HEK293 (cell line): ENCODE measurements at regions not wholly inside any gene's neighbourhood (a gene's known extent, or its start where the extent isn't known, plus 50 kb on each side); places are given as distances from the start of the nearest gene placed in this dataset.

Experiments
- ATF2 ChIP-seq: fragments of 450-650 bp; formaldehyde crosslinking; IDR thresholded peaks from 2 replicates; pipeline ENCODE4 v1.5.1; 2016; ENCODE audit warnings: missing biosample characterization, missing genetic modification characterization, low read depth
- CTCF ChIP-seq: fragments of 450-650 bp; formaldehyde crosslinking; IDR thresholded peaks from 2 replicates; pipeline ENCODE4 v1.5.1; 2016; ENCODE audit warnings: missing biosample characterization, missing genetic modification characterization
- PRDM6 ChIP-seq: fragments of 450-650 bp; formaldehyde crosslinking; IDR thresholded peaks from 2 replicates; pipeline ENCODE4 v1.5.1; 2017; ENCODE audit warnings: missing biosample characterization, missing genetic modification characterization
- TRIM28 ChIP-seq: IDR thresholded peaks from 2 replicates; pipeline ENCODE4 v1.6.1; 2011; ENCODE audit warnings: low read length, control low read depth, borderline replicate concordance
- ZBTB49 ChIP-seq: fragments of 450-650 bp; formaldehyde crosslinking; IDR thresholded peaks from 2 replicates; pipeline ENCODE4 v1.5.1; 2016; ENCODE audit warnings: missing biosample characterization, missing genetic modification characterization, low read depth
- ZNF416 ChIP-seq: fragments of 450-650 bp; formaldehyde crosslinking; IDR thresholded peaks from 2 replicates; pipeline ENCODE4 v1.5.1; 2016; ENCODE audit warnings: missing biosample characterization, missing genetic modification characterization
- ZNF704 ChIP-seq: fragments of 450-650 bp; formaldehyde crosslinking; IDR thresholded peaks from 2 replicates; pipeline ENCODE4 v1.5.1; 2016; ENCODE audit warnings: missing biosample characterization, missing genetic modification characterization
- ZNF776 ChIP-seq: fragments of 450-650 bp; formaldehyde crosslinking; IDR thresholded peaks from 2 replicates; pipeline ENCODE4 v1.5.0; 2017; ENCODE audit warnings: missing biosample characterization, missing genetic modification characterization, borderline replicate concordance
- ZSCAN16 ChIP-seq: fragments of 450-650 bp; formaldehyde crosslinking; IDR thresholded peaks from 2 replicates; pipeline ENCODE4 v1.5.1; 2016; ENCODE audit warnings: missing biosample characterization, missing genetic modification characterization
- ZSCAN5A ChIP-seq: fragments of 450-650 bp; formaldehyde crosslinking; IDR thresholded peaks from 2 replicates; pipeline ENCODE4 v1.5.1; 2016; ENCODE audit warnings: missing biosample characterization, missing genetic modification characterization

GRCh38 chr5:179421144-179421901, 76.1 kb upstream of the ADAMTS2 start:
- TF ChIP-seq TRIM28 (no peak), ZSCAN16 (tag by site-specific recombination) (no peak), ZNF704 (no peak), ZBTB49 (tag by site-specific recombination) (no peak), ATF2 (no peak), ZNF416 (tag by site-specific recombination) (no peak), ZSCAN5A (tag by site-specific recombination) (no peak), ZNF776 (tag by site-specific recombination) (no peak), PRDM6 (tag by site-specific recombination) (no peak), CTCF (tag by site-specific recombination) (no peak)
